ENCODE measurements at regions not wholly inside any gene's neighbourhood (a gene's known extent, or its start where the extent isn't known, plus 50 kb on each side); places are given as distances from the start of the nearest gene placed in this dataset.

- TF ChIP-seq CTCF (IDR thresholded peaks at IDR 0.05) (no peak), POLR2A (IDR thresholded peaks at IDR 0.05) (no peak)
Measured at GRCh38 chrX:39709364-39709763, 388.4 kb downstream of the BCOR start.

All from body of pancreas (tissue), 4 donors.